GM19372 (cell line): ENCODE measurements at regions not wholly inside any gene's neighbourhood (a gene's known extent, or its start where the extent isn't known, plus 50 kb on each side); places are given as distances from the start of the nearest gene placed in this dataset.

Experiments used
- ATAC-seq: cut with Tn5 transposase; IDR thresholded peaks from one replicate; pipeline ENCODE4 v1.9.1; 2021; ENCODE audit warnings: mild to moderate bottlenecking, low read depth, moderate library complexity; ENCODE audit not compliant: unreplicated experiment

- ATAC-seq = no peak
Measured at GRCh38 chr1:65728504-65728903, 64.2 kb upstream of the PDE4B start.

- ATAC-seq = no peak
Measured at GRCh38 chr1:65729259-65729658, 63.4 kb upstream of the PDE4B start.

GRCh38 chr1:65734979-65735378, 57.7 kb upstream of the PDE4B start:
- no peak for ATAC-seq

GRCh38 chr1:65741993-65742392, 50.7 kb upstream of the PDE4B start:
- no peak for ATAC-seq
